Activated naive CD4-positive, alpha-beta T cell treated with anti-CD3 and anti-CD28 coated beads, Interleukin-2, amount 10 ng/mL, durations not matched to agents 7 days and 5 days (primary cell): ENCODE measurements at regions not wholly inside any gene's neighbourhood (a gene's known extent, or its start where the extent isn't known, plus 50 kb on each side); places are given as distances from the start of the nearest gene placed in this dataset.
"Not testable (repeated sequence)": the region's sequence is repeated elsewhere in the genome, so short reads cannot be mapped to it uniquely, and the experiment has no call there.

Experiments
- CTCF ChIA-PET: fragments of 350-600 bp; sonication (Branson Sonifier 250); formaldehyde crosslinking; loops from one replicate; lab custom pipeline; 2021; ENCODE audit warnings: antibody characterized with exemption; lab: Charles Lee
- DNase-seq: peaks from one replicate; pipeline ENCODE4 v3.0.0-alpha.2; 2020
- H3K27ac Mint-ChIP-seq: one replicate; pipeline ENCODE4 v1.8.0; 2021; ENCODE audit warnings: mild to moderate bottlenecking, moderate library complexity, mixed read lengths
- H3K27me3 Mint-ChIP-seq: one replicate; pipeline ENCODE4 v1.8.0; 2021; ENCODE audit warnings: mild to moderate bottlenecking, mixed read lengths
- H3K36me3 Mint-ChIP-seq: one replicate; pipeline ENCODE4 v1.8.0; 2021; ENCODE audit warnings: mixed read lengths
- H3K4me1 Mint-ChIP-seq: one replicate; pipeline ENCODE4 v1.8.0; 2021; ENCODE audit warnings: mixed read lengths
- H3K4me3 Mint-ChIP-seq: one replicate; pipeline ENCODE4 v1.8.0; 2021; ENCODE audit warnings: mild to moderate bottlenecking, moderate library complexity, mixed read lengths
- H3K9me3 Mint-ChIP-seq: one replicate; pipeline ENCODE4 v1.8.0; 2021; ENCODE audit warnings: mixed read lengths

DNA sequence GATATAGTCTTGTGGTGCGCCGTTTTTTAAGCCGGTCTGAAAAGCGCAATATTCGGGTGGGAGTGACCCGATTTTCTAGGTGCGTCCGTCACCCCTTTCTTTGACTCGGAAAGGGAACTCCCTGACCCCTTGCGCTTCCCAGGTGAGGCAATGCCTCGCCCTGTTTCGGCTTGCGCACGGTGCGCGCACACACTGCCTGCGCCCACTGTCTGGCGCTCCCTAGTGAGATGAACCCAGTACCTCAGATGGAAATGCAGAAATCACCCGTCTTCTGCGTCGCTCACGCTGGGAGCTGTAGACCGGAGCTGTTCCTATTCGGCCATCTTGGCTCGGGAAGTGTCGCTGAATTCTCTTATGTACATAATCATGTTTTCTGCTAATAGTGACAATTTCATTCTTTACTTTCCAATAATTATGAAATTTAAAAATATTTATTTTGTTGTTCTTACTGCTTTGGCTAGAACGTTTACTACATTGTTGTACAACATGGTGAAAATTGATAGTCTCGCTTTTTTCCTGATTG lies 61.2 kb upstream of the MINDY3 start:
- H3K9me3 Mint-ChIP-seq, CTCF ChIA-PET, H3K27me3 Mint-ChIP-seq, DNase-seq, H3K27ac Mint-ChIP-seq, H3K4me1 Mint-ChIP-seq, H3K4me3 Mint-ChIP-seq, H3K36me3 Mint-ChIP-seq: not testable (repeated sequence)

DNA sequence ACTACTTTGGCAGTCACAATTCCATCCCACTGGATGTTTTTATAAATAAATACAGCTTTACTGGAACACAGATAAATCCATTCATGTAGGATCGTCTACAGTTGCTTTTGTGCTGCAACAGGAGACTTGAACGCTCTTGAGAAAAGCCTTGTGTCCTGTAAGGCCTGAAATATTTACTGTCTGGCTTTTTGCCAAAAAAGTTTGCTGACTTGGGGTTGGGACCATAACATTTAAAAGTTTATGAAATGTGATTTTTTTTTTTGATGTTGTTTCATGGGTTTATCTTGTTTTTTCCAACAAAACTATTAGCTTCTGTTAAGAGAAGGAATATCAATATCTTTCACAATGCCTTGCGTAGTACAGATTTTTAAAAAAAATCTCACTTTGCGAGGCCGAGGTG lies 71.1 kb upstream of the MINDY3 start:
- no peak for DNase-seq
- CTCF ChIA-PET = no interaction called here
- Mint-ChIP-seq H3K4me3 (no peak overlapping the region), H3K27ac (no peak overlapping the region), H3K36me3 (no peaks in the 10 kb centered on the region), H3K9me3 (no peaks in the 10 kb centered on the region), H3K4me1 (no peaks in the 10 kb centered on the region), H3K27me3 (no peaks in the 10 kb centered on the region)

DNA sequence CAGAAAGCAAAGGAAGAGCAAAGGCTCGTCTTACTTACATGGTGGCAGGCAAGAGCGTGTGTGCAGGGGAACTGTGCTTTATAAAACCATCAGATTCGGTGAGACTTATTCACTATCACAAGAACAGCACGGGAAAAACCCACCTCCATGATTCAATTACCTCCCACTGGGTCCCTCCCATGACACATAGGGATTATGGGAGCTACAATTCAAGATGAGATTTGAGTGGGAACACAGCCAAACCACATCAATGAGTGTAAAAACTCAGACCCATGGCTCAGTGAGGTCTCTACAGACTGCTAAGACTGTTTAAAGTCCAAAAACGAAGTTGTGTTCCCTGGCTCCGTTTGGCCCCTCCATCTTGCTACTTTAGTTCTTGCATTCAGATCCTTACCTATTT lies 79.2 kb upstream of the MINDY3 start:
- H3K36me3 Mint-ChIP-seq, H3K4me1 Mint-ChIP-seq, CTCF ChIA-PET, H3K27ac Mint-ChIP-seq, H3K4me3 Mint-ChIP-seq, H3K9me3 Mint-ChIP-seq, DNase-seq, H3K27me3 Mint-ChIP-seq: not testable (repeated sequence)

DNA sequence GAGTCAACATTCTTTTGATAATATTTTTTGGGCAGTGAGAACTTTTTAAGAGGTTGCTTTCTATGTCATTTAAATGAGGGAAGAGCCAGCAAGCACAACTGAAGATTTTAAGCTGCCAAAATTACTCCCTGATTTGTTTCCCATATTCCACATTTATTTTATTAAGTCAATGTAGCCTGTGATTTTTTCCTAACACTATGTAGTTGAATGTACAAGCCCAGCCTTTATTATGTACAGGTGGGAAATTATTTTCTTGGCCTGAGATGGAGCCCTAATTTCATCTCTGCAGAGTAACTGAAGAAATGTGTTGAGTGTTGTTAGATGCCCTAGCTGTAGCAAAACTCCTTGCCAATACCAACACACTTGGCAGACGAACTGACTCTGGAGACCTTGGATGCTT lies 83.1 kb upstream of the MINDY3 start:
- Mint-ChIP-seq H3K27ac (no peak overlapping the region), H3K9me3 (peaks cover 3% of the 10 kb centered on the region), H3K4me3 (no peak overlapping the region), H3K27me3 (no peaks in the 10 kb centered on the region), H3K4me1 (no peaks in the 10 kb centered on the region), H3K36me3 (no peaks in the 10 kb centered on the region)
- CTCF ChIA-PET = no interaction called here
- no peak for DNase-seq

DNA sequence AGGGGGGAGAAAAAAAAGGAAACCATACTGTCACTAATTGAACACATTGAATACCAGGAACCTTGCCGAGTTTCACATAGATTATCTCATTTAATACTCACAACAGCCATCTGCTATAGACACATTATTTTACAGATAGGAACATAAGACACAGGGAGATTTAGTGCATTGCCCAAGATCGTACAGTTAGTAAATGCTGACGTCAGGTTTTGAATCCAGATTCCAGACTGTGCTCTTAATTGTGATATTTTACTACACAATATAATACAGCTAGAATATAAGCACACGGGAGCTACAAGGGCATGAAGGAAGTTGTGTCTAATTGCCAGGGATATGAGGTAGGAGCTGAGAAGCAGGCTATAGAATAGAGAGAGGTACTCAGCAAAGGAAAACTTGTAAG lies 93.9 kb upstream of the MINDY3 start:
- Mint-ChIP-seq H3K36me3 (no peaks in the 10 kb centered on the region), H3K27ac (no peak overlapping the region), H3K9me3 (no peaks in the 10 kb centered on the region), H3K4me1 (no peaks in the 10 kb centered on the region), H3K27me3 (no peaks in the 10 kb centered on the region), H3K4me3 (no peak overlapping the region)
- DNase-seq = no peak
- CTCF ChIA-PET = no interaction called here

DNA sequence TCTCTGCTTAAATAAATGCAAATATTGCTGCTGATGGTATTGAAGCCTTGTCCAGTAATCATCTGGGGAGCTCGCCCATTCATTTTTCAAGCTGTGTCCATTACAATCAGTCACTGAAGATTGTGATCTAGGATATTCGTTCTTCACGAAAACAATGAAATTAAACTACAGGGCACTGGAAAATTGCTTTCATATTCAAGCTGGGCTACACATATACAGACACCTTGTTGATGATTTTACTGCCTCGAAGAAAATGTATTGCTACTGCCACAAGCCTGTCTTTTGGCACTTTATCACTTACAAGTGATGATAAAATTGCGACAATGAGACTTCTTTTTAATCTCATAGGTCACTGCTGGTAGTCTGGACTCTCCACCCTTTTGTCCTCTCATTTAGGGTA lies 100.0 kb upstream of the MINDY3 start:
- CTCF ChIA-PET = no interaction called here
- H3K4me3 Mint-ChIP-seq = no peak overlapping the region
- H3K9me3 Mint-ChIP-seq = no peaks in the 10 kb centered on the region
- no peak for DNase-seq
- no peak overlapping the region for H3K27ac Mint-ChIP-seq
- H3K36me3 Mint-ChIP-seq = no peaks in the 10 kb centered on the region
- no peaks in the 10 kb centered on the region for H3K27me3 Mint-ChIP-seq
- H3K4me1 Mint-ChIP-seq = no peaks in the 10 kb centered on the region

DNA sequence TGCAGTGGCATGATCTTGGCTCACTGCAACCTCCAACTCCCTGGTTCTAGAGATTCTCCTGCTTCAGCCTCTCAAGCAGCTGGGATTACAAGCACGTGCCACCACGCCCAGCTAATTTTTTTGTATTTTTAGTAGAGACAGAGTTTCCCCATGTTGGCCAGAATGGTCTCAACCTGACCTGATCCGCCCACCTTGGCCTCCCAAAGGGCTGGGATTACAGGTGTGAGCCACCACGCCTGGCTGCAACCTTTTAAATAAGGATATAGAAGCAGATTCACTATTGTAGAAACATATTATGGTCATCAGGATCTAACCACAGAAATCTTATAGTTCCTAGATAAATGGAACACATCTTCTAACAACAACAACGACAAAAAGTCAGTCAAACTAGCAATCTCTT lies 112.4 kb upstream of the MINDY3 start:
- H3K4me1 Mint-ChIP-seq, H3K4me3 Mint-ChIP-seq, DNase-seq, CTCF ChIA-PET, H3K27me3 Mint-ChIP-seq, H3K27ac Mint-ChIP-seq, H3K9me3 Mint-ChIP-seq, H3K36me3 Mint-ChIP-seq: not testable (repeated sequence)

DNA sequence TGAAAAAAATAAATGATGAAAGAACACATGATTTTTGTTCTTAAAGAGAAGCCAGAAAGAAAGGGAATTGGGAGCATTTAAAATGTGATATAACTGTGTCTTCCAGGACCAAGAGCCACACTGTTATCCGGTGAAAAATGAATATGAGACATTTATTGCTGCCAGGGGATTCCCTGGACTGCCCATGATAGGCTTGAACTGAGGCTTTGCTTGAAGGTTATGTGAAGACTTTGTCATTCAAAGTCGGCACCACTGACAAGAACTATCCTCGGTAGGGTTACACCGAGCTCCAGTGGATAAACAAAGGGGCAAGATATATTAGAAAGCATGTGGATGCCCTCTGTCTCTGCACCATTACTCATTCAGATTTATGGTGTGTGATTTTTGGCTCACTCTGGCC lies 125.4 kb upstream of the MINDY3 start:
- no peaks in the 10 kb centered on the region for H3K27me3 Mint-ChIP-seq
- CTCF ChIA-PET = no interaction called here
- DNase-seq = no peak
- no peaks in the 10 kb centered on the region for H3K4me1 Mint-ChIP-seq
- H3K4me3 Mint-ChIP-seq = no peak overlapping the region
- no peaks in the 10 kb centered on the region for H3K36me3 Mint-ChIP-seq
- no peaks in the 10 kb centered on the region for H3K9me3 Mint-ChIP-seq
- no peak overlapping the region for H3K27ac Mint-ChIP-seq

DNA sequence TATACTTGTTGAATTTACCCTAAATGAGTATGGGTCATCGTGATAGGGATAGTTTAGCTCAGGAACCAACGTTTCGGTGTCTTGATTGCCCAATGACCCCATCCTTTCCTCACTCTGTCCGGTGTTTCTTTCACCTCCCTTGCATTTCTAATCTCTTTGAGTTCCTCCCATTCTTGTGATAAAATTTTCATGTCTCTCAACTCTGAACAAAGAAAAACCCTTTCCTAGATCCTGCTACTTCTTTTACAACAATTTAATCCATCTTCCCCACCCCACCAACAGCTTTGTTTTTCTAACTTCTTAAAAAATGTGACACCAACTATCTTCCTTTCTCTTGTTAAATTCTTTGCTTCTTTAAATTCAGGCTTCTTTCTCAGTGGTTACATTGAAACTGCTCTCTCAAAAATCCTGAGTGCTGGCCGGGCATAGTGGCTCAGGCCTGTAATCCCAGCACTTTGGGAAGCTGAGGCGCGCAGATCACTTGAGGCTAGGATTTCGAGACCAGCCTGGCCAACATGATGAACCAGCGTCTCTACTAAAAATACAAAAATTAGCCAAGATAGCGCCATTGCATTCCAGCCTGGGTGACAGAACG lies 130.3 kb upstream of the MINDY3 start:
- CTCF ChIA-PET = no interaction called here
- DNase-seq = no peak
- no peak overlapping the region for H3K27ac Mint-ChIP-seq
- H3K27me3 Mint-ChIP-seq = no peaks in the 10 kb centered on the region
- H3K4me1 Mint-ChIP-seq = no peaks in the 10 kb centered on the region
- H3K9me3 Mint-ChIP-seq = no peaks in the 10 kb centered on the region
- no peaks in the 10 kb centered on the region for H3K36me3 Mint-ChIP-seq
- no peak overlapping the region for H3K4me3 Mint-ChIP-seq

DNA sequence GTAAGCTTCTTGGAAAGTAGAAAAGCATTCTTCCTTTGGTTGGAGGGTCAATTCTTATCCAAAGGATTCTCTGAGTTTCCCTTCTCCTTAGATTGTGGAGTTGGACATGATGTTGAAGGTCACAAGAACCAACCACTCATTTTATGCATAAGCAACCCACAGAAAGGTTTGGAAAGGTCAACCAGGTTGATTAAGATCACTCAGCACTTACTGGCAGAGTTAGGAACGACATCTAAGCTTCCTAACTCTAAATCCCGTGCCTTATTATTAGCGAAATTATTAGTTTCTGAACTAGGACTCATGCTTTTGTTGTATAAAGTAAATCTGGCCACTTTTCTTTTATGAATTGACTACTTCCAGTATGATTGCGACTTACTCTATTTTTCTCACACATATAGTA lies 137.0 kb upstream of the MINDY3 start:
- H3K4me1 Mint-ChIP-seq = no peaks in the 10 kb centered on the region
- no peak overlapping the region for H3K27ac Mint-ChIP-seq
- H3K27me3 Mint-ChIP-seq = no peaks in the 10 kb centered on the region
- CTCF ChIA-PET = no interaction called here
- no peaks in the 10 kb centered on the region for H3K36me3 Mint-ChIP-seq
- no peaks in the 10 kb centered on the region for H3K9me3 Mint-ChIP-seq
- no peak for DNase-seq
- H3K4me3 Mint-ChIP-seq = no peak overlapping the region

DNA sequence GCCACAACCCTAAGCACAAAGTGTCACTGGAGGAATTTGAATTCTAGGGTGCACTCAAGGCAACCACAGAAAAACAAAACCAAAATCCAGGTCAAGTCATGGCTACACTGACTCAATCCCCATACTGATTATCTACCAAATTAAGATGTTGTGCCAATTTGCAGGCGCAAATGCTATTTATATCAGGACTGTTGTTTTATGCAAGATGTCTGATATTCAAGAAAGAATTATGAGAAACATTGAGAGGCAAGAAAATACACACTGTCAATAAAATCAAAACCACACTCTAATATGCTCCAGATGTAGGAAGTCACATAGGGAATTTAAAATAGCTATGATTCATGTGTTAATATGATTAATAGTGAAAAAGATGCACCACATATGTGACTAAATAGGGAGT lies 141.3 kb upstream of the MINDY3 start:
- Mint-ChIP-seq H3K9me3 (no peaks in the 10 kb centered on the region), H3K27me3 (no peaks in the 10 kb centered on the region), H3K4me1 (no peaks in the 10 kb centered on the region), H3K4me3 (no peak overlapping the region), H3K36me3 (no peaks in the 10 kb centered on the region), H3K27ac (no peak overlapping the region)
- no peak for DNase-seq
- CTCF ChIA-PET = no interaction called here

DNA sequence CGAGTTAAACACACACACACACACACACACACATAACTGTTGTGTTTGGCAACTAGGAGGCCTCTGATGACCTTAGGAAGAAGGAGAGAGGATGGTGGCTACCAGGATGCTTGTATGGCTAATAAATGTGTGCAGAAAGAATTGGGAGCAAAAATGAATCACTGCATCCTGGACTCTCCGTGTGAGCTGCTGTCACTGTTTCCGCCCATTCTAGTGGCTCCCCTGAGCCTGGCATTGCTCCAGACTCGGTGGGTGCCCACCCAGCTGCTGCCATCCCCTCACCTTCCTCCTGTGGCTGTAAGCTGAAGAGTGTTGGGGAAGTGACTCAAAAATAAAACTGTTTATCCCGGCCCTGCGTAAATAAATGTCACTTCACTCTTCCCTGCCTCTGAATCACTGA lies 149.5 kb upstream of the MINDY3 start:
- DNase-seq = no peak
- CTCF ChIA-PET = no interaction called here
- H3K4me3 Mint-ChIP-seq = no peak overlapping the region
- no peaks in the 10 kb centered on the region for H3K27me3 Mint-ChIP-seq
- H3K36me3 Mint-ChIP-seq = no peaks in the 10 kb centered on the region
- no peaks in the 10 kb centered on the region for H3K9me3 Mint-ChIP-seq
- no peak overlapping the region for H3K27ac Mint-ChIP-seq
- H3K4me1 Mint-ChIP-seq = no peaks in the 10 kb centered on the region

DNA sequence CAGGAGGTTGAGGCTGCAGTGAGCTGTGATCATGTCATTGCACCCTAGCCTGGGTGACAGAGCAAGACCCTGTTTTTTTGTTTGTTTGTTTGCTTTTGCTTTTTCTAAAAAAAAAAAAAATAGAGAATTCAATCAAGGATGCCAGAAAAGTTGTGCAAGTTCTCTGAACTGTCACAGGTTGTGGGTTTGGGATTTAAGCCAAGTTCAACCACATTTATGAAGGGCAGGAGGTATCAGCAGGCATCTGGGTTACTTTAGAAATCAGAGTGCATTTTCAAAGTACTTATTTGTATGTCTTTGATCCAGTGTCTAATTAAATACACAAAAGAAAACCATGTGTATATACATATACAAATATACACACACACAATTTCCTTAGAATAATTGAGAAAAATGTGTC lies 151.2 kb upstream of the MINDY3 start:
- CTCF ChIA-PET = no interaction called here
- H3K27me3 Mint-ChIP-seq = no peaks in the 10 kb centered on the region
- H3K27ac Mint-ChIP-seq = no peak overlapping the region
- H3K4me3 Mint-ChIP-seq = no peak overlapping the region
- H3K36me3 Mint-ChIP-seq = no peaks in the 10 kb centered on the region
- no peaks in the 10 kb centered on the region for H3K9me3 Mint-ChIP-seq
- no peak for DNase-seq
- no peaks in the 10 kb centered on the region for H3K4me1 Mint-ChIP-seq

DNA sequence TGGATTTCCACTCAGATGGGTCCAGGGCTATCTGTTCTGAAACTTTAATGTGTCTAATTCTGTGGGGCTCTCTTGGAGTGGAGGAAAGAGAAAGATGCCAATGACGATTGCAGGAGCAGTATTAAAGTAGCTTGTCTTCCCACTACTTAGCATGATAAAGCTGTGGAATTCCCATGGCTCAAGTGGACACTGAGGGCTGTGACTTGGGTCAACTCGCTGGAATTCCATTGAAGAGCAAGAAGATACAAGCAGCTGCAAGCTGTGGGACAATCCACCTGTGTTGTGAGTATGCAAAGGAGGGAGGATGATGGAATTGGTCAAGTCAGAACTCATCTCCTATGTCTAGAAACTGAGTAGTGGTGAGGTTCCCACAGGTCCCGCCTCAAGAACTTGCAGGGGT lies 154.2 kb upstream of the MINDY3 start:
- no peaks in the 10 kb centered on the region for H3K36me3 Mint-ChIP-seq
- DNase-seq = no peak
- no peaks in the 10 kb centered on the region for H3K27me3 Mint-ChIP-seq
- no peaks in the 10 kb centered on the region for H3K4me1 Mint-ChIP-seq
- H3K27ac Mint-ChIP-seq = no peak overlapping the region
- CTCF ChIA-PET = no interaction called here
- no peak overlapping the region for H3K4me3 Mint-ChIP-seq
- H3K9me3 Mint-ChIP-seq = peaks cover 1% of the 10 kb centered on the region

DNA sequence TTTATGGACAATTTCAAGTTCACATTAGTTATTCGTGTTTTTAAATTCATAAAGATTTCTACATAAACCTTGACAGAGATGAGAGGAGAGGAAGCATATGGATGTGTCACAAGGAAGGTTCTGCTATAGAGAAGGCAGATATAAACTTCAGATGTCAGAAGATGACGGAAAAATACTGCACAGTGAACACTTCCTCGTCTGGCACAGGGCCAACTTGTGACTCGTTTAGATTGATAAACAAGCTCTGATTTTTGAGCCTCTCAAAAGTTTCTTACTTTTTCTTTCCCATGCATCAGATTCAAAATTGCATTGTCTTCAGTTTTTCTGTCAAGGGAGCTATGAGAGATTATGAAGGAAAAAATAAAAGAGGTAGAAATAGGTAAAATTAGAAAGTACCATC lies 156.4 kb upstream of the MINDY3 start:
- CTCF ChIA-PET = no interaction called here
- Mint-ChIP-seq H3K36me3 (no peaks in the 10 kb centered on the region), H3K4me3 (no peak overlapping the region), H3K4me1 (no peaks in the 10 kb centered on the region), H3K9me3 (peaks cover 1% of the 10 kb centered on the region), H3K27me3 (no peaks in the 10 kb centered on the region), H3K27ac (no peak overlapping the region)
- DNase-seq = no peak

DNA sequence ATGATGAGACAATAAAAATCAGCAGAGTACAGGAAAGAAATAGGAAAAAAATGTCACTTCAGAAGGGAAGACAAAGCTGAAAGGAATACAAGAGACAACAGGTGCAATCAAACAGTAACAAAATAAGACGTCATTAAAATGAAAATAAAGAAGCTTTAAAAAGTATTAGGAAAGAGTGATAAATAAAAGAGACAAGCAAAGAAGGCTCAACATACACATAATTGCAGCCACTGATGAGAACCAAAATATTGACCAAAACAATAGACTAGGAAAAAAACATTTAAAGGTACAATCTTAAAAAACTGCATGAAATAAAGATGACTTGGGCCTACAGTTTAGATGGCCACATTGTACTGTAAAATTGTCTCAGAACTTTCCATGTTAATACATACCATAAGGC lies 160.5 kb upstream of the MINDY3 start:
- Mint-ChIP-seq H3K27ac (no peak overlapping the region), H3K4me3 (no peak overlapping the region), H3K4me1 (no peaks in the 10 kb centered on the region), H3K27me3 (no peaks in the 10 kb centered on the region), H3K36me3 (no peaks in the 10 kb centered on the region), H3K9me3 (peaks cover 1% of the 10 kb centered on the region)
- no peak for DNase-seq
- CTCF ChIA-PET = no interaction called here
